HG02970 (cell line): ENCODE measurements at regions not wholly inside any gene's neighbourhood (a gene's known extent, or its start where the extent isn't known, plus 50 kb on each side); places are given as distances from the start of the nearest gene placed in this dataset.
"Not testable (repeated sequence)": the region's sequence is repeated elsewhere in the genome, so short reads cannot be mapped to it uniquely, and the experiment has no call there.

ENCODE experiments used
- ATAC-seq: cut with Tn5 transposase; IDR thresholded peaks from one replicate; pipeline ENCODE4 v1.9.1; 2021; ENCODE audit warnings: mild to moderate bottlenecking, moderate library complexity, moderate number of reproducible peaks; ENCODE audit not compliant: unreplicated experiment, low FRiP score

DNA sequence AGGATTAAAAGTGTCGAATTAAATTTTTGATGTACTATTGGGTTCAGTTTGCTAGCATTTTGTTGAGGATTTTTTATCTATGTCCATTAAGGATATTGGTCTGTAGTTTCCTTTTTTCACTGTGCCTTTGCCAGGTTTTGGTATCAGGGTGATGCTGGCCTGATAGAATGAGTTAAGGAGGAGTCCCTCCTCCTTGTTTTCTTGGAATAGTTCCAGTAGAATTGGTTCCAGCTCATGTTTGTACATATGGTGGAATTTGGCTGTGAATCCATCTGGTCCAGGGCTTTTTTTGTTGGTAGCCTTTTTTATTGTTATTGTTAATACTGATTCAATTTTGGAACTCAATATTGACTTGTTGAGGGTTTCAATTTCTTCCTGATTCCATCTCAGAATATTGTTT is 141.8 kb downstream of the SIM1 start:
- ATAC-seq, result no peak

DNA sequence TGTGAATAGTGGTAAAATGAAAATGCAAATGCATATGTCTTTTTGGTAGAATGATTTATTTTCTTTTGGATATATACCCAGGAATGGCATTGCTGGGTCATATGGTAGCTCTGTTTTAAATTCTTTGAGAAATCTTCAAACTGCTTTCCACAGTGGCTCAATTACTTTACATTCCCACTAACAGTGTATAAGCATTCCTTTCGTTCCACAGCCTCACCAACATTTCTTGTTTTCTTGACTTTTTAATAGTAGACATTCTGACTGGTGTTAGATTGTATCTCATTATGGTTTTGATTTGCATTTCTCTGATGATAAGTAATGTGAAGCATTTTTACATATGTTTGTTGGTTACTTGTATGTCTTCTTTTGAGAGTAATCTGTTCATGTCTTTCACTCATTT is 144.0 kb downstream of the SIM1 start:
- ATAC-seq, result no peak

DNA sequence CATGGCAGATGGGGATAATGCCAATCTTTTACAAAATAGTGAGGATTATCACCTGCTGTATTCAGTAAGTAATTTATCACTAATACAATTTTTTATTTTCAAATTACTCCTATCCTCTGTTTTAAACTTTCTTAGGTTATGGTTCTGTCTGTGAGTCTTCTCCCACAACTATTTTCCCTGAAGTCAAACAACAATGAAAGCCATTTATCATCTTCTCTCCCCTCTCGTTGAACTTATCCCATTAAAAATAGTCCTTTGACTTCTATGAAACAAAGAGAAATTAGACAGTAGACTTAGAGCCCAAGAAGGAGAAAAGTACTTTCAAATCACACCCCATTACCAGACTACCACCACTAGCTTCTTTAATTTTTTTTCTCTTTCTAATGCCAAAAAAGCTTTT is 147.7 kb downstream of the SIM1 start:
- no peak for ATAC-seq

DNA sequence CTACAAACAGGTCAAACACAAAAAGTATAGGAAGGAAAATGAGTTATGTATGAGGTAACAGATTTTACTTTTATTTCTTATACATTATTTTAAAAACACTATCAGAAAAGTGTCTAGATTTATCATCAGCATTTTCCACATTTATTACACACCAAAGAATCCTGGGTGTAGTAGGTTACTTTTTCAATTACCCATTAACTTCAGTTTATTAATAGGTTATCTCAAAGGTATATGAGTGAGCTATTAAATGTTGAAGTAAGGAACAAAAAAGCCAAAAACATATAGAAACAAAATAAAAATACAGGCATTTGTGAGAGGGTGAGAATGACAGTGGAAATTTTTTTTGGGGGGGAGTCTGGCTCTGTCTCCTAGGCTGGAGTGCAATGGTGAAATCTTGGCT is 150.5 kb downstream of the SIM1 start:
- no peak for ATAC-seq

DNA sequence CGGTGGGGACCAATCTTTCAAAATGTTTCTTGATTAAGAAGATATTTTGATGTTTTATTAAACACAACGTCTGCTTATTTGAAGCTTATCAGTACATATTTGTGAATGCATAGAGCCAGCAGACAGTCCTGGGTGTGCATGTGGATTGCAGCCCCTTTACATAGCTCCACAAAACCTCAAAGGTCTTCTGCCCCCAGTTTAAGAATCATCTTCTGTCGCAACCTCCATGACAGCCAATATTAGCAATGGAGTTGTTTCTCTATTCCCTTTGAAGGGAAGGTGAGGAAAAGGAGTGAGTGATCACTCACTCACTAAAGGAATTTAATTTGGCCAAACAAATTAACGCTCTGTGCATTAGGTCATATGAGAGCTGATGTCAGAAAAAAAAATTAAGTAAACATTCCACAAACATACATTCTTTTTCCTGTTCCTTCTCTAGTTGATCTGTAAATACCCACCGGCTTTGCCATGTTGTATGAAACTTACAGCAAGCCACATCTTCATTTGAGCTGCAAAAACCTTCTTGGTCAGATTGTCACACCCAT is 152.9 kb downstream of the SIM1 start:
- no peak for ATAC-seq

DNA sequence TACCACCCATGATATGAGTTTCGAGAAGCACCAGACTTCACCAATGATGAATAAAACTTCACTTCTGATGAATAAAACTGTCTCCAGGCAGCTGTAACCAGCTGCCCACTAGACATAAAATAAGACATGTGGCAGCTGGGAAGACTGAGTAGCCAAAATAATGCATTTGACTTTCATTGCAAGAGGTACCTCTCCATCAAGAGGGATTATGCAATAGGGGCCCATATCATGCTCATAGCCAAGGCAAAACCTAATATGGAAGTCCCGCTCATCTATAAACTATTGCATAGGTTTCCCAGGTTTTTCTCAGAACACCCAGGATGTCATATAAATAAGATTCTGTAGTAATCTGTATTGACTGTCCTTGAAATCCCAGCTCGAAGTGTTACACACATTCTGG is 155.5 kb downstream of the SIM1 start:
- no peak for ATAC-seq

DNA sequence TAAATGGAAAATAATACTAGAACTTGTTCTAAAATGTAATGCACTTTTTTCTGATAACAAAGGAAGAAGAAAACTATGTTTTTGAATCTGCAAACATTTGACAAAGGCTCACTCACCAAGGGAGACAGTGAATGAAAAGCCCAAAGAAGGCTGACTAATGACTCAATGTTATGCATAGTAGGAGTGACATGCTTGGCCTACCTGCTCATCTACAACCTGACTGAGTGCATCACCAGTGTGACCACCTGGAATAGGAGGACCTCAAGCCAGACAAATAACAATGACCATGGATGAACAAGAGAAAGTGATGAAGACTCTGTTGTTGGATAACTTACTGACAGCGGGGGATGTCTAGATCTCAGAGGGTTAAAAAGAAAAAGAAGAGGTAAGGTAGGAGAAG is 157.2 kb downstream of the SIM1 start:
- no peak for ATAC-seq

DNA sequence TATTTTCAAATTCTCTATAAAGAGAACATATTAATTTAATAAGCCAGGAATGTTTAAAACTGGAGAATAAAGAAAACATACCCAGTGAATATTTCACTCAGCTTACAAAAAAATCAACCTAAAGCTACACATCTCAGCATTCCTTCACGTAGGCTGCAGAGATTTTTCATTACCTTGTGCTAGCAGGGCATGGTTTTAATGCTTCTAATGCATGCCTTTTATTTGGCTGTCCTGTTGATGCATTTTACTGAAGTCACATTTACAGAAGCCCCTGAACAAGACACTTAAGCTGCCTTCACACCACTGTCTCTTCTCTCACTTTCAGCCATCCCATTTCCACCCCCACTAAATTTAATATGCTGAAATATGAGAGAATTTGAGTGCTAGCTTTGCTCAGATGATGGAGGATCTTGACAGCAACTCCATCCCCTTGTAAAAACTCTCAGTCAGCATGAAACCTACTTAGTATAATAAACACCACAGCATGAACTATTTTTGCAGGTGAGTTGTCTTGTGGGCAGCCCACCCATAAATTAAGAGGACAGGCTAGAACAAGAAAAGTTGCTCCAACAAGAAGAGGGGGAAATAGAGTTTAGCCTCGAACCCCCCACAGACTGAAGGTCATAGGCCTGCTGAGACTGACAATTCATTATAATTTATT is 159.4 kb downstream of the SIM1 start:
- ATAC-seq, result no peak

DNA sequence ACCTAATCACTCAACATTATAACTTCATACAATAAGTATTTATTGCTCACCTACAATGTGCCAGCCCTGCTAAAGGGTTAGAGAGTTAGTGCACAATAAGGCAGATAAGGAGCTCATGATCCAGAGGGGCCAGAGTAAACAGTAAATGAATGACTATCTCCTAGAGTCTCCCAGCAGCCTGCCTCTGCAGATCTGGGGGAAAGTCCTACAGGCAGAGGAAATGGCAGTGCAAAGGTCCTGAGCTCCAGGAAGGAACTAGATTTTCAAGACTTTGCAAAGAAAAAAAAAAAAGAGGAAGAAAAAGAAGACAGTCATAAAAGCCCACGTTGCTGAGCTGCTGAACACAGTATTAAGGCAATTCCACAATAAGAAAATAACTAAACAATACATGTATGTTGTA is 160.1 kb downstream of the SIM1 start:
- ATAC-seq, result no peak

DNA sequence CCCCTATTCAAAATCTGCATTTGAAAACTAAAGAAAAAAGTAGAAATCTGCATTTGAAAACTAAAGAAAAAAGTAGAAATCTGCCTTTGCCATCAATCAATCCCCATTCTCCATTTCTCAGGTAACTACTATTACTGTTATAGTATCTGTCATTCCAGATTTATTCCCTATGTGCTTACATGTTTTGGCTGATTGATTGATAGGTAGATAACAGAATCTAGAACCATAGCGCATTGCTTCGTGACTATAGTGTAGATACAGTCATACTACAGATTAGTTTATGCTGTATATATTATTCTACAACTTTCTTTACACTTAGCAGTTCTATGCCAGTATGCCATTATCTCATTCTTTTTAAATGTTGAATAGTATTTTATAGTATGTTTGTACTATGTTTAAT is 163.0 kb downstream of the SIM1 start:
- no peak for ATAC-seq

DNA sequence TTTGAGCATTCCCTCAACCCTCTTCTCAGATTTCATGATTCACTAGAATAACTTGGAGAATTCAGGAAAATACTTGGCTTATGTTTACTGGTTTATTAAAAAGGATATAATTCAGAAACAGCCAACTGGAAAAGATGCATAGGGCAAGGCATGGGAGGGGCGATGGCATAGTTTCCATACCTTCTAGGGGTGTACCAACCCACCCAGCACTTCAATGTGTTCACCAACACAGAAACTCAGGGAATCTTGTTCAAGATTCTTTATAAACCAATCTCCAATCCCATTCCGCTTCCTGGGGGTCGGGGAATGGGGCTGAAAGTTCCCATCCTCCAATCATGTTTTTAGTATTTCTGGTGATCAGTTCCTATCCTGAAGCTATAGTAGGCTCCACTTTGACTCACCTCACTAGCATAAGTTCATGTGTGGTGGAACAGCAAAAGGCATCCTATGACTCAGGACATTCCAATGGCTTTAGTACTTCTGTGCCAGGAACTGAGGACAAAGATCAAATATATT is 164.4 kb downstream of the SIM1 start:
- ATAC-seq, result no peak

DNA sequence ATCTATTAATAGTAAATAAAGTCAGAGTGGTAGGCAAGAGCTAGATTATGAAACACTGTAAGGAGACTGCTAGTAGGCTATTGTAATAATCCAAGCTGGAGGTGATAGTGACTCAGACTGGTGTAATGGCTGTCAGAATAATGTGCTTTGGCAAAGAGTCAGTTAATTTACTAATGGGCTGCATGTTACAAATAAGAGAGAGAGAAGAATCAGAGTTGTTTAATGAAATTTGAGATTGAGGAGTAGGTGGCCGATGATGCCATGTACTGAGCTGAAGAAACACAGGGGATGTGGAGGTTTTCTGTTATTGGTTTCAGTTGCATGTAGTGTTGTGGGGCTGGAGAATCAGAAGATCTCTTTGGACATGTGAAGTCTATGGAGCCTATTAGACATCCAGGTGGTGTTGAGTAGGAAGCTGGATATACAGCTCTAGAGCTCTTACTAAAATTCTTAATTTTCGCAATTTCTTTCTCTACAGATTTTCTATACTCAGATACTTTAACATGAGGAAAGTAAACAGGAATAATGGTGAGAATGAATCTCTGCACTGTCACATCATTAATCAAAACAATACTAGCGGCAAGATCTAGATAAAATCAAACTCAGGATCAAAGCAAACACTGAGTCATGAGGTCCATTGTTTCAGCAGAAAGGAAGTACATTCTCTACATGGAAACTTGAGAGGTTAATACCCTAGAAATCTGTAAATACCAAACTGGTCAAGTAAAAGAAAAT is 167.7 kb downstream of the SIM1 start:
- no peak for ATAC-seq

DNA sequence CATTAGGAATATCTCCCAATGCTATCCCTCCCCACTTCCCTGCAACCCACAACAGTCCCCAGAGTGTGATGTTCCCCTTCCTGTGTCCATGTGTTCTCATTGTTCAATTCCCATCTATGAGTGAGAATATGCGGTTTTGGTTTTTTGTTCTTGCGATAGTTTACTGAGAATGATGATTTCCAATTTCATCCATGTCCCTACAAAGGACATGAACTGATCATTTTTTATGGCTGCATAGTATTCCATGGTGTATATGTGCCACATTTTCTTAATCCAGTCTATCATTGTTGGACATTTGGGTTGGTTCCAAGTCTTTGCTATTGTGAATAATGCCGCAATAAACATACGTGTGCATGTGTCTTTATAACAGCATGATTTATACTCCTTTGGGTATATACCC is 169.5 kb downstream of the SIM1 start:
- not testable (repeated sequence) for ATAC-seq

DNA sequence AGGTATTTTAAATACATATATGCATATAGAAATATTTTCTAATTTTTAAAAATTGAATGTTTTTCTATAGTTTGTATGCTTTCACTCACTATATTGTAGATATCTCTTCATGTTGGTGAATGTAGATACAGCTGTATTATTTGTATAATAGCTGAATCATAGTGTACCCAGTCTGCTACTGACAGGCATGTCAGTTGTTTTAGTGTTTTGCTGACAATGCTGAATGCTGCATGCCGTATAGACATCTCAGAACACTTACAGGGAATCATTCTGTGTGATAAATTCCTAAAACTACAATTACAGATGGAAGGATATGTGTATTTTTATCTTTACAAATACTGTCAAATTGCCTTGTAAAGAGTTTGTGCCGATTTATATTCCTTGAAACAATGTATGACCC is 175.4 kb downstream of the SIM1 start:
- no peak for ATAC-seq

DNA sequence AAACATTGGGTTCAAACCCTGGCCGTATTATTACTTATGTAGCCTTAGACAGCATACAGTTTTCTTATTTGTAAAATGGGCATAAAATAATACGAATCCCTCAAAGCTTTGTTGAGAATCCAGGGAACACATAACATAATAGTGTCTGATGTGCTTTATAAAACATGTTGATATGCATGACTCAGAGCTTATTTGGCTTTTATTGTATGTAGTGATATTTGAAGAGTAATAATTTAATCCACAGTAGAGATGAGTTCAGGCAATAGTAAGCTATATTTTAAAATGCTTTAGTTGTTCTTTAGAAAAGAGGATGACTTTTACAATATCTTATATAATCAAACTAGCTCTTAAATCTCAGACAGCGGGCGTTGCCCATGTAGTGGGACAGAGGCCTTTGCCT is 176.4 kb downstream of the SIM1 start:
- no peak for ATAC-seq

DNA sequence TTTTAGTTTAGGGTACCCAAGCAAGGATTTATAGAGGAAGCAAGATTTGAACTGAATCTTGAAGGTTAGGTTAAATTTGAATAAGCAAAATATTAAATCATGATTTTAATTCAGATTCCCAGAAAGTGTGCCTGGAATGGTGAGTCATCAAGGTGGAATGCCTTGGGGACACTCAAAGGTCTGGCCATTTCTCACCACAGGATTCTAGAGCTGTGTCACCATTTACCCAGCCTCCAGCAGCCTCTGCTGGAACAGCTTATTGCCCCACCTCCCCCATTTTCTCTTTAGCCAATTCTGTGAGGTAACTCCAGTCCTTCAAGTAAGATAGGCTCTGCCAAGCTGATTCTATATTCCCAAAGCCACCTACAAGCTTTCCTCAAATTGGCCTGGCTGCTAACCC is 181.4 kb downstream of the SIM1 start:
- ATAC-seq, result no peak

DNA sequence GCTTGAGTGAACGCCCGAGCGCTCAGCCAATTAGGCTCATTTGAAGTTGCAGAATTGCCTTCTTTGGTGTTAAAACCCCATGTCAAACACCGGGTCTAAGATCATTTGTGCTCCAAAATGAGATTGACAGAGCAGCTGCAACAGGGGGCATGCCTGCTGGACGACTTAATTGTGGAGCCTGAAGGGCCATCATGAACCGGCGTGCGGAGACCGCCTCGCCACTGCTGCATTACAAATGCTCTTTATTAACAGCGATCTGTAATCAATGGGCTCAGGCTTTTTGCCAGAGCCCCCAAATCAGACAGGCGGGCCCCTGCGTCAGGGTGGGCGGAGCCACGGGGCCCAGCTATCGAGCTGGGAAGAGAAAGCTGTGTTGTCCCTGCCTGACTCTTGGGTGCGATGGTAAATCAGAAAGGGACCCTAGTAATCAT is 183.2 kb downstream of the SIM1 start:
- no peak for ATAC-seq

DNA sequence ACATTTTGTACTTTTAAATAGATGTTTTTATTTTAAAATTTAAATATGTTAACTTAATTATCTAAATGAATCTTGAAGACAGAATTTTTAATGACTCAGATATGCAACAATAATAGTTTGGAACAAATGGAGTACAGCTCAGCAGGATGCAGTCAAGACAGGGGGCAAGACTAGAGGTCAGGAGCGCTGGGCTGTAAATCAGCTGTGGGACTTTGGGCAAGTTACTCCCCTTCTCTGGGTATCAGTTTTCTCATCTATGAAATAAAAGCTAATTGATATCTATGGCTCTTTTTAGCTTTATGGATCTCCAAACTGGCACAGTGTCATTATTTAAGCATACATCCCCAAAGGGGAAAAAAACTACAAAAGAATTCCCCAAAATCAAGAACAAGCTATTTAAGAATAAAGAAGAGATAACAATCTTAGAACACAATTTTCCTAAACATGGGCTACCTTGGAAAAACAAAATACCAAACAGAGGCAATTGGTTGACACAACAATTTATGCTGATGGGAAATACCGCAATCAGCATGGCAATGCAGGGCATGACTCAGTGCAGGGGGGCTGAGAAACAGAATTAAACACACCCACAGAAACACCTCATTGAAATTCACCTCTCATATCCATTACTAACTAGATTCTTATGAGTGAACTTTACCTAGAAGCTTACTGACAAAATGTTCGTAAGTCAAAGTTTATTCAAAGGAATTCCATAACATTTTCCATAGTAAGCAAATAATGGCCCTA is 188.2 kb downstream of the SIM1 start:
- ATAC-seq, result no peak

DNA sequence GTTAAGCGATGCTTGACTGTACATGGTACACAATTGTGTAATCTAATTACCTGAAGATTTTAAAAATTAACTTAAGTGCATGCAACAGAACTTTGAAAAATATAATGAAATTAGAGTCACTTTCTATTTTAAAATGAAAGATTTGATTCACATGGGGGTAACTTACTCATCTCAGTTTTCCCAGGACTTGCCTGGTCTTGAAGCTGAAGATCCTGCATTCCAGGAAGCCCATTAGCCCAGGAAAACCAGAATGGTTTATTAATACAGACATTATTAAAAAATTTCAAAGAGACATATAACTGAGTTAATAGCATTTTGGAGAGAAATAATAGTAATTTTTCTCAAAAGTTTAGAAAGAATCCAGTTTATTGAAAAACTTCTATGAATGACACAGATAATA is 190.6 kb downstream of the SIM1 start:
- ATAC-seq, result no peak

DNA sequence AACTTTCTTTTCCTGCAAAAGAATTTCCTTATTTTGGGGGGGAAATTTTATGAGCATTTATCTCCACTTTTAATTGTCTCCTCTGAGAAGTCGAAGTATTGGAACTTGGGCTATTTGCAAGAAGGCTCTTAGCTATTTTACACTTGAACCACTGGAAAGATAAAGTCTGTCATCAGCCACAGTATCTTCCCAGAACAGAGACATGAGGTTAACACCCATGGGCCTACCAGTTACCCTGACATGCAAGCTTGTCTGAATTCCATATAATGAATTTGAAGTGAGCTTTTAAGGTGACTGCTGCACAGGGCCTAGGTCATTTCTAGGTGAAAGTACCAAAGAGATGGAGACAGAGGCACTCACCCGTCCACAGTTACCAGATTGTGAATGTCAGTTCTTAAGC is 193.1 kb downstream of the SIM1 start:
- no peak for ATAC-seq

DNA sequence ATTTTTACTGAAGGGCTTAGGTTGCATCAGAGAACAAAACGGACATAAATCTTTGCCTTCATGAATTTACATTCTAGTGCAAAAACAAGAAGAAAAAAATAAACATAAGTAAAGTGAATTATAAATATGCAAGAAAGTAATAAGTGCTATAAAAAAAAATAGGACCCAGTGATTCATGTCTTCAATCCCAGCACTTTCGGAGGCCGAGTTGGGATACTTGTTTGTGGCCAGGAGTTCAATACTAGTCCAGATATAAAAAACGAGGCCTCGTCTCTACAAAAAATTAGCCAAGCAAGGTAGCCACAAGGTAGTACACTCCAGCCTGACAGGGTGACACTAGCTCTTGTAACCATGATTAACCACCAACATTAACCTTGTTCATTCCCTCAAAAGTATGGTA is 193.5 kb downstream of the SIM1 start:
- no peak for ATAC-seq
